ENCODE measurements at regions not wholly inside any gene's neighbourhood (a gene's known extent, or its start where the extent isn't known, plus 50 kb on each side); places are given as distances from the start of the nearest gene placed in this dataset.

GRCh38 chr2:144675331-144675730 lies 155.4 kb upstream of the ZEB2 start (continued):
- TF ChIP-seq ZIC2 (tag by site-specific recombination; IDR thresholded peaks at IDR 0.05) (no peak), TCF7L2 (IDR thresholded peaks at IDR 0.05; ENCODE audit: borderline replicate concordance, low read depth, low read length) (no peak), REPIN1 (tag by site-specific recombination; IDR thresholded peaks at IDR 0.05; ENCODE audit: low read depth) (no peak), YY1 (tag by site-specific recombination; IDR thresholded peaks at IDR 0.05) (no peak), ZNF426 (tag by site-specific recombination; IDR thresholded peaks at IDR 0.05) (no peak), BCL6B (tag by site-specific recombination; IDR thresholded peaks at IDR 0.05) (no peak), ZNF433 (tag by site-specific recombination; IDR thresholded peaks at IDR 0.05; ENCODE audit: low read depth) (no peak), PRDM6 (tag by site-specific recombination; IDR thresholded peaks at IDR 0.05) (no peak), ZNF26 (tag by site-specific recombination; IDR thresholded peaks at IDR 0.05) (no peak), ZNF529 (tag by site-specific recombination; IDR thresholded peaks at IDR 0.05; ENCODE audit: insufficient replicate concordance) (no peak), ZBTB11 (tag by site-specific recombination; conservative IDR thresholded peaks at IDR 0.05; ENCODE audit: low read depth) (no peak), SCRT1 (tag by site-specific recombination; IDR thresholded peaks at IDR 0.05; ENCODE audit: borderline replicate concordance) (no peak), ZNF174 (tag by site-specific recombination; IDR thresholded peaks at IDR 0.05) (no peak)

- H3K4me1 ChIP-seq (ENCODE audit: control insufficient read depth, insufficient read depth, low read length): no peaks in the 10 kb centered on the region
Observed at GRCh38 chr2:144674071-144674470, 154.2 kb upstream of the ZEB2 start.

More at GRCh38 chr2:144674071-144674470, 154.2 kb upstream of the ZEB2 start:
- H3K27ac ChIP-seq (ENCODE audit: extremely low read depth, low read depth, low read length): no peak overlapping the region
- ChIA-PET CTCF (no interaction called here), POLR2A (no interaction called here)
- no peak overlapping the region for H3K4me3 ChIP-seq (ENCODE audit: low read depth, low read length)
- no peaks in the 10 kb centered on the region for H3K9me3 ChIP-seq (ENCODE audit: control insufficient read depth, insufficient read depth, low read depth, low read length)
- H3K36me3 ChIP-seq (ENCODE audit: control insufficient read depth in 2 of 2, insufficient read depth in 1 of 2, low read length in 2 of 2): no peaks in the 10 kb centered on the region
- TF ChIP-seq ZNF514 (tag by site-specific recombination; IDR thresholded peaks at IDR 0.05): no peak
- no peak for TF ChIP-seq ZBTB11 (tag by site-specific recombination; conservative IDR thresholded peaks at IDR 0.05; ENCODE audit: low read depth)
- TF ChIP-seq REPIN1 (tag by site-specific recombination; IDR thresholded peaks at IDR 0.05; ENCODE audit: low read depth): no peak
- TF ChIP-seq ZNF223 (tag by site-specific recombination; IDR thresholded peaks at IDR 0.05): no peak
- no peak for TF ChIP-seq ZNF398 (tag by site-specific recombination; IDR thresholded peaks at IDR 0.05)
- TF ChIP-seq ZNF211 (tag by site-specific recombination; IDR thresholded peaks at IDR 0.05; ENCODE audit: low read depth): no peak

Measured in HEK293 (cell line).